ENCODE measurements at regions not wholly inside any gene's neighbourhood (a gene's known extent, or its start where the extent isn't known, plus 50 kb on each side); places are given as distances from the start of the nearest gene placed in this dataset.

DNA sequence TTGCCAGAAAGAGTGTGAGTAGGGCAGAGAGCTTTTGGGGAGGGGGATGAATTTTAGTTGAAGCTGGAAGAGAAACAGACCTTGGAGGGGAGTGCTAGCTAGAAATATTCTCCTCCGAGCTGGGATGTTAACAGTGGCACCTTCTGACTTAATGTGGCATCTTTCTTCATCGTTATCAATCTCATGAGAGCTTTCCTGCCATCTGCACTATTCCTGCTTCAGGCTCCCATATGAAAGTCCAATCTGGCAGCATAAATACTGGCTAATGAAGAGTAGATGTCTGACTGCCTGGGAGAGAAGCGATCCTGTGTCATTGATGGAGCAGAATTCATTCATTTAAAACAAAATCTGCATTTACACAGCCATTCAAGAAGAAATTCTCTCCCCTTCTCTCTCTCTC lies 284.5 kb downstream of the TMEM38B start:
- no peak for DNase-seq (ENCODE audit: low spot score)
- Mint-ChIP-seq H3K27me3 (ENCODE audit: unreplicated experiment) (peaks cover 1% of the 10 kb centered on the region), H3K9me3 (ENCODE audit: unreplicated experiment) (no peaks in the 10 kb centered on the region), H3K4me3 (ENCODE audit: unreplicated experiment) (no peak overlapping the region), H3K27ac (ENCODE audit: unreplicated experiment) (no peak overlapping the region), H3K4me1 (ENCODE audit: unreplicated experiment) (no peaks in the 10 kb centered on the region), H3K36me3 (ENCODE audit: low read depth, unreplicated experiment) (no peaks in the 10 kb centered on the region)
- TF ChIP-seq, protein P1, sequence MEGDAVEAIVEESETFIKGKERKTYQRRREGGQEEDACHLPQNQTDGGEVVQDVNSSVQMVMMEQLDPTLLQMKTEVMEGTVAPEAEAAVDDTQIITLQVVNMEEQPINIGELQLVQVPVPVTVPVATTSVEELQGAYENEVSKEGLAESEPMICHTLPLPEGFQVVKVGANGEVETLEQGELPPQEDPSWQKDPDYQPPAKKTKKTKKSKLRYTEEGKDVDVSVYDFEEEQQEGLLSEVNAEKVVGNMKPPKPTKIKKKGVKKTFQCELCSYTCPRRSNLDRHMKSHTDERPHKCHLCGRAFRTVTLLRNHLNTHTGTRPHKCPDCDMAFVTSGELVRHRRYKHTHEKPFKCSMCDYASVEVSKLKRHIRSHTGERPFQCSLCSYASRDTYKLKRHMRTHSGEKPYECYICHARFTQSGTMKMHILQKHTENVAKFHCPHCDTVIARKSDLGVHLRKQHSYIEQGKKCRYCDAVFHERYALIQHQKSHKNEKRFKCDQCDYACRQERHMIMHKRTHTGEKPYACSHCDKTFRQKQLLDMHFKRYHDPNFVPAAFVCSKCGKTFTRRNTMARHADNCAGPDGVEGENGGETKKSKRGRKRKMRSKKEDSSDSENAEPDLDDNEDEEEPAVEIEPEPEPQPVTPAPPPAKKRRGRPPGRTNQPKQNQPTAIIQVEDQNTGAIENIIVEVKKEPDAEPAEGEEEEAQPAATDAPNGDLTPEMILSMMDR (IDR thresholded peaks at IDR 0.05; ENCODE audit: unreplicated experiment) = no peak

DNA sequence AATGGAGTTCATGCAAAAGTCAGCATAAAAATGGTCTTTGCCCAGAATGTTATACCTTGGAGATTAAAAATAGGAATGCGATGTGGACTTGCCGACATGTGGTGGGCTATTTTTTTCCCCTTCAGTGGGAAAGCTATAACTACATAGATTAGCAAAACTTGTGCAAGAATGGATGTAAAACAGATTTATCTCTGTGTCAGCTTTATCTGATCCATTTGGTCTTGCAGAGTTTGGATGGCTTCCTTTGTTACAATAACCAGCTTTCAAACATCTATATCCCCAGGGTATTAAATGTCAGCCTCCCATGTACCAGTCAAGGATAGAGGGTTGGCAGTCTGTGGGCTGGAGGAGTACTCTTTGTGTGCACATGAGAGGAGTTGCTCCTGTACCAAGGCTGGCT lies 284.9 kb downstream of the TMEM38B start:
- Mint-ChIP-seq H3K27ac (ENCODE audit: unreplicated experiment) (no peak overlapping the region), H3K4me3 (ENCODE audit: unreplicated experiment) (no peak overlapping the region)

DNA sequence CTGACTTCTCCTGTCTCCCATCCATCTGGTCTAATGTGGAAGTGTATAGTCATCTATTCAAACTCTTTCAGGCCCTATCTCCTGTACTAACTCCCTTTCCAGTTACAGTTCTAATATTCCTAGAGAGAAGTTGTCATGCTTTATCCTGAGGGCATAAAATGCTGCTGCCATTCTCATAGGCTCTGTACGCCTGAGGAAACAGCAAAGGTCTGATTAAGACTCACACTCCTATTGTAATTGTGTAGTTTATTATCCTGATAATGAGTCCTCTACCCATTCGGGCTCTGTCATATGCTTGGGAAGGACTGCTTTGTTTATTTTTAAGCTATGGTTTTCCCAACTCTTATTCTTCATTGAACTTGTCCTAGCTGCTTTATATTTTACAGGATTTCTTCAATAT lies 290.4 kb downstream of the TMEM38B start:
- Mint-ChIP-seq H3K4me1 (ENCODE audit: unreplicated experiment) (no peaks in the 10 kb centered on the region), H3K4me3 (ENCODE audit: unreplicated experiment) (no peak overlapping the region), H3K27me3 (ENCODE audit: unreplicated experiment) (peaks cover 1% of the 10 kb centered on the region), H3K36me3 (ENCODE audit: low read depth, unreplicated experiment) (no peaks in the 10 kb centered on the region), H3K9me3 (ENCODE audit: unreplicated experiment) (no peaks in the 10 kb centered on the region), H3K27ac (ENCODE audit: unreplicated experiment) (no peak overlapping the region)
- DNase-seq (ENCODE audit: low spot score) = no peak
- TF ChIP-seq, protein P1 (IDR thresholded peaks at IDR 0.05; ENCODE audit: unreplicated experiment) = no peak

More for the DNA sequence above, 284.9 kb downstream of the TMEM38B start:
- Mint-ChIP-seq H3K36me3 (ENCODE audit: low read depth, unreplicated experiment) (no peaks in the 10 kb centered on the region), H3K4me1 (ENCODE audit: unreplicated experiment) (no peaks in the 10 kb centered on the region), H3K27me3 (ENCODE audit: unreplicated experiment) (no peaks in the 10 kb centered on the region), H3K9me3 (ENCODE audit: unreplicated experiment) (no peaks in the 10 kb centered on the region)
- no peak for DNase-seq (ENCODE audit: low spot score)
- TF ChIP-seq, protein P1 (IDR thresholded peaks at IDR 0.05; ENCODE audit: unreplicated experiment) = no peak

DNA sequence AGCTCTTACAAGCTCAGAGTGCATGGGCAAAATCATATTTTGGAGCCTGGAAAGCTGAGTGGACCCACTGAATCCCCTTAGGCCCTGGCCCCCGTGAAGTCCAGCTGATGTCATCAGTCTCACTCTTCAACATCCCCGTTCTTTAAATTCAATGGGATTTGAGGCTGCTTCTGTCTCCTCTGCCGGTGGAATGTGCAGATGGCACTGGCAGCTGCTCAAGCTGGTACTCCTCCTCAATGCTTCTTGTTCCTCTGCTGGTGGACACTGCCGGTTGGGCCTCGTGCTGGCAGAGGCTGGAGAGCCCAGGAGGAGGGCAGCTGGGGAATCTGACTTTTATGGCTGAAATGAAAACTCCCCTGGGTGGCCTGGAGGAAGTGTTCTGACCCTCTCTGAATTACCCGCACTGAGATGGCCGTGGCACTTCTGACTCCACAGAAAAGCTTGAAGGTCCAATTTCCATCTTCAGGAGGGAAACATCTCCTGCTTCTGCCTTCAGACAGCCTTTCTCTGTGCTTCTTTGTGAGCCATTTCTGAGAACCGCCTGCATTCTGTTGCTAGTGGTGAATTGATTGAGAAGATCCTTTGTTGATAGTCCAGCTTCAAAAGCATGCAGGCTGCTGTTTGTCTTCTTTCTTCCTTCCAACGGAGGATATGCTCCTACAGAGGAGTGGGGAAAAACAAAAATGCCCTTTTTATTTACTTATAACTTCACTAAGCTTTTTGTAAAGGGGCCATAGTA lies 298.9 kb downstream of the TMEM38B start:
- no peaks in the 10 kb centered on the region for H3K36me3 Mint-ChIP-seq (ENCODE audit: low read depth, unreplicated experiment)
- H3K4me3 Mint-ChIP-seq (ENCODE audit: unreplicated experiment) = no peak overlapping the region
- no peaks in the 10 kb centered on the region for H3K27me3 Mint-ChIP-seq (ENCODE audit: unreplicated experiment)
- peaks cover 7% of the 10 kb centered on the region for H3K4me1 Mint-ChIP-seq (ENCODE audit: unreplicated experiment)
- H3K9me3 Mint-ChIP-seq (ENCODE audit: unreplicated experiment) = no peaks in the 10 kb centered on the region
- no peak for DNase-seq (ENCODE audit: low spot score)
- no peak overlapping the region for H3K27ac Mint-ChIP-seq (ENCODE audit: unreplicated experiment)
- TF ChIP-seq, protein P1 (IDR thresholded peaks at IDR 0.05; ENCODE audit: unreplicated experiment) = no peak

DNA sequence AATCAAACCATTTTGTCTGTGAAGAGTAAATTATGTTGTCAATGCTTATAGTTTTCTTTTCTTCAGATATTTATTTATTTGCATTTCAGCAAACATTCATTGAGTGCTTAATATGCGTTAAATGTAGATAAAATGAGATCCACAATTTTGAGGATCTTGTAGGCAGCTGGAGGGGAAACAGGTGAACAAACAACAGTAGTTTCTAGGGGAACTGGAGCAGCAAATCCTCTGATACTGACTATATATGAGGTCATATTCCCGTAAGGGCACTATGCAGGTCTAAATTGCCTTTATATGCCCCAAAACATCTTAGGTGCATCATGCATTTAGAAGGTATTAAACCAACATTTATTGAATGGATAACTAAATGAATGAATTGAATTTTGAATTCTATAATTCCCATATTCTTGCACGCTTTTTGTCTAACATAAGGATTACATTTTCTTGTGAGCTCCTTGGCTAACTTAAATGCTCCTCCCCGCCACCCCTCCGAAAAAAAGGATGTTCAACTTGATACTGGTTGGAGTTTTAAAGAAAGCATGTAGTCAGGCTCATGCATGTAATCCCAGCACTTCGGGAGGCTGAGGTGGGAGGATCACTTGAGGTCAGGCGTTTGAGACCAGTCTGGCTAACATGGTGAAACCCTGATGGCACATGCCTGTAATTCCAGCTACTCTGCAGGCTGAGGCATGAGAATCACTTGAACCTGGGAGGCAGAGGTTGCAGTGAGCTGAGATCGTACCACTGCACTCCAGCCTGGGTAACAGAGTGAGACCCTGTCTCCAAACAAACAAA lies 299.8 kb downstream of the TMEM38B start:
- Mint-ChIP-seq H3K27me3 (ENCODE audit: unreplicated experiment) (no peaks in the 10 kb centered on the region), H3K36me3 (ENCODE audit: low read depth, unreplicated experiment) (no peaks in the 10 kb centered on the region), H3K4me1 (ENCODE audit: unreplicated experiment) (peaks cover 7% of the 10 kb centered on the region), H3K9me3 (ENCODE audit: unreplicated experiment) (no peaks in the 10 kb centered on the region), H3K27ac (ENCODE audit: unreplicated experiment) (no peak overlapping the region), H3K4me3 (ENCODE audit: unreplicated experiment) (no peak overlapping the region)
- no peak for DNase-seq (ENCODE audit: low spot score)
- TF ChIP-seq, protein P1 (IDR thresholded peaks at IDR 0.05; ENCODE audit: unreplicated experiment) = no peak
